Transverse colon (tissue), 4 donors: ENCODE measurements at regions not wholly inside any gene's neighbourhood (a gene's known extent, or its start where the extent isn't known, plus 50 kb on each side); places are given as distances from the start of the nearest gene placed in this dataset.

Experiments used
- EP300 ChIP-seq: sonication (generic); formaldehyde crosslinking; IDR thresholded peaks from one replicate; pipeline ENCODE4 v1.6.1; 2017; ENCODE audit warnings: antibody characterized with exemption, low read depth
- POLR2A ChIP-seq: fragments of 450-650 bp; IDR thresholded peaks from one replicate; pipeline ENCODE4 v1.6.1; 2016; ENCODE audit warnings: antibody characterized with exemption, mild to moderate bottlenecking, moderate library complexity
- POLR2AphosphoS5 ChIP-seq, 3 donors: sonication (generic); formaldehyde crosslinking; IDR thresholded peaks; one replicate each; pipeline ENCODE4 v1.6.1; 2016; ENCODE audit warnings: antibody characterized with exemption in 3 of 3
- TF ChIP-seq, protein P1 (sequence below), 5 experiments: fragments of 200-600 bp in 3 of 5; fragments of 450-650 bp in 2 of 5; sonication (generic) in 3 of 5; IDR thresholded peaks; 1 replicate in 2 of 5; 2 replicates in 3 of 5; pipeline ENCODE4 v1.5.1; 2016 to 2017; ENCODE audit warnings: antibody characterized with exemption in 5 of 5, inconsistent platforms in 3 of 5, mild to moderate bottlenecking in 2 of 5, moderate library complexity in 1 of 5

- no peak for TF ChIP-seq EP300
- TF ChIP-seq, protein P1, sequence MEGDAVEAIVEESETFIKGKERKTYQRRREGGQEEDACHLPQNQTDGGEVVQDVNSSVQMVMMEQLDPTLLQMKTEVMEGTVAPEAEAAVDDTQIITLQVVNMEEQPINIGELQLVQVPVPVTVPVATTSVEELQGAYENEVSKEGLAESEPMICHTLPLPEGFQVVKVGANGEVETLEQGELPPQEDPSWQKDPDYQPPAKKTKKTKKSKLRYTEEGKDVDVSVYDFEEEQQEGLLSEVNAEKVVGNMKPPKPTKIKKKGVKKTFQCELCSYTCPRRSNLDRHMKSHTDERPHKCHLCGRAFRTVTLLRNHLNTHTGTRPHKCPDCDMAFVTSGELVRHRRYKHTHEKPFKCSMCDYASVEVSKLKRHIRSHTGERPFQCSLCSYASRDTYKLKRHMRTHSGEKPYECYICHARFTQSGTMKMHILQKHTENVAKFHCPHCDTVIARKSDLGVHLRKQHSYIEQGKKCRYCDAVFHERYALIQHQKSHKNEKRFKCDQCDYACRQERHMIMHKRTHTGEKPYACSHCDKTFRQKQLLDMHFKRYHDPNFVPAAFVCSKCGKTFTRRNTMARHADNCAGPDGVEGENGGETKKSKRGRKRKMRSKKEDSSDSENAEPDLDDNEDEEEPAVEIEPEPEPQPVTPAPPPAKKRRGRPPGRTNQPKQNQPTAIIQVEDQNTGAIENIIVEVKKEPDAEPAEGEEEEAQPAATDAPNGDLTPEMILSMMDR (IDR thresholded peaks at IDR 0.05), result no peak
- no peak for TF ChIP-seq POLR2AphosphoS5 (IDR thresholded peaks at IDR 0.05)
- no peak for TF ChIP-seq POLR2A
These were observed 105.0 kb upstream of the FSIP2 start for GRCh38 chr2:185633621-185634020.
